K562 (cell line): ENCODE measurements at regions not wholly inside any gene's neighbourhood (a gene's known extent, or its start where the extent isn't known, plus 50 kb on each side); places are given as distances from the start of the nearest gene placed in this dataset.

Source experiments
- CBX1 ChIP-seq: sonication (generic); IDR thresholded peaks from 2 replicates; pipeline ENCODE4 v1.6.1; 2016; ENCODE audit warnings: antibody characterized with exemption, low read depth, mild to moderate bottlenecking
- EP300 ChIP-seq: IDR thresholded peaks from 2 replicates; pipeline ENCODE4 v1.6.1; 2012; ENCODE audit warnings: low read length, improper control_type of control experiment
- MTA2 ChIP-seq: fragments of 450-650 bp; IDR thresholded peaks from 2 replicates; pipeline ENCODE4 v1.6.1; 2016; ENCODE audit warnings: low read depth
- TOE1 ChIP-seq, 2 experiments: fragments of 450-650 bp in 1 of 2; sonication (generic) in 1 of 2; formaldehyde crosslinking in 1 of 2; IDR thresholded peaks; 2 replicates each; pipeline versions ENCODE4 v1.7.1 to v1.8.0; 2016 to 2022; ENCODE audit warnings: borderline replicate concordance in 2 of 2, mild to moderate bottlenecking in 2 of 2, antibody characterized with exemption in 1 of 2, inconsistent platforms in 1 of 2, low read depth in 1 of 2, missing genetic modification reagents in 1 of 2, moderate library complexity in 1 of 2
- TF ChIP-seq, protein P1 (sequence below): fragments of 250-450 bp; sonication (Bioruptor Pico); IDR thresholded peaks from 2 replicates; pipeline ENCODE4 v1.5.0; 2020; ENCODE audit warnings: mild to moderate bottlenecking, borderline replicate concordance
- TF ChIP-seq, protein P2 (sequence below): IDR thresholded peaks from 2 replicates; pipeline ENCODE4 v1.6.1; 2016; ENCODE audit warnings: missing genetic modification characterization, missing compliant biosample characterization

DNA sequence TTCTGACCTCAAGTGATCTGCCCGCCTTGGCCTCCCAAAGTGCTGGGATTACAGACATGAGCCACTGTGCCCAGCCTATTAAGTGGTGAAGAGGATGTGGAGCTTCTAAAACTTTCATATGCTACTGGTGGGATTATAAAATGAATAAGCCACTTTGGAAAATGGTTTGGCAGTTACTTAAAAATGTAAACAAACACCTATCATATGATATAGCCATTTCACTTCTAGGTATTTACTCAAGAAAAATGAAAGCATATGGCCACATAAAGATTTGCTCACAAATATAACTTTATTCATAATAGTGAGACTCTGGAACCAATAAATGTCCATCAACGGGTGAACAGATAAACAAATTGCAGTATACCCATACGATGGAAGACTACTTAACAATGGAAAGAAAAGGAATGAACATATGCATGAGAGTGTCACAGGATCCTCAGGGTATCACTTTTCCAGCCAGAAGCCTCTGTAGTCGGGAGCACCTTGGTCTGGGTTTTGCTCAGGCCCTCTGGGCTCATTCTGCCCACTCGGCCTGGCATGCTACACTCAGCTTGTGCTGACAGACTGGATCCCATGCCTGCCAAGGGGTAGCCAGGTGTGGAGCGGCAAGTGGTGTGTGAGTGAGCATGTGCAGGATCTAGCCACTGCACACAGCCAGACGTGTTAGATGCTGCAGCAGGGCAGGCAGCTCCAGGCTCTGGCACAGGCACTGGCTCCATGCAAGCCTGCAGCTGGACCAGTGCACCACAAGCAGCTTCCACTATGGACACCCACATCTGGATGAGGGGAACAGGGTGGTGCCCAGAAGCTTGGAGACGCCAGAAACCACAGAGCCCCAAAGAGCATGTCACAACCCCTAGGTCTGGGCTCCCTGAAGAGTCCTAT lies 213.2 kb upstream of the DIO3 start:
- TF ChIP-seq MTA2, result no peak
- no peak for TF ChIP-seq CBX1
- TF ChIP-seq TOE1 (IDR thresholded peaks at IDR 0.05; ENCODE audit: borderline replicate concordance), result no peak
- TF ChIP-seq TOE1 (CRISPR knock-in tag; IDR thresholded peaks at IDR 0.05; ENCODE audit: borderline replicate concordance, low read depth), result no peak
- TF ChIP-seq, protein P1, sequence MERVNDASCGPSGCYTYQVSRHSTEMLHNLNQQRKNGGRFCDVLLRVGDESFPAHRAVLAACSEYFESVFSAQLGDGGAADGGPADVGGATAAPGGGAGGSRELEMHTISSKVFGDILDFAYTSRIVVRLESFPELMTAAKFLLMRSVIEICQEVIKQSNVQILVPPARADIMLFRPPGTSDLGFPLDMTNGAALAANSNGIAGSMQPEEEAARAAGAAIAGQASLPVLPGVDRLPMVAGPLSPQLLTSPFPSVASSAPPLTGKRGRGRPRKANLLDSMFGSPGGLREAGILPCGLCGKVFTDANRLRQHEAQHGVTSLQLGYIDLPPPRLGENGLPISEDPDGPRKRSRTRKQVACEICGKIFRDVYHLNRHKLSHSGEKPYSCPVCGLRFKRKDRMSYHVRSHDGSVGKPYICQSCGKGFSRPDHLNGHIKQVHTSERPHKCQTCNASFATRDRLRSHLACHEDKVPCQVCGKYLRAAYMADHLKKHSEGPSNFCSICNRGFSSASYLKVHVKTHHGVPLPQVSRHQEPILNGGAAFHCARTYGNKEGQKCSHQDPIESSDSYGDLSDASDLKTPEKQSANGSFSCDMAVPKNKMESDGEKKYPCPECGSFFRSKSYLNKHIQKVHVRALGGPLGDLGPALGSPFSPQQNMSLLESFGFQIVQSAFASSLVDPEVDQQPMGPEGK (CRISPR knock-in tag), result no peak
- TF ChIP-seq EP300, result no peak
- TF ChIP-seq, protein P2, sequence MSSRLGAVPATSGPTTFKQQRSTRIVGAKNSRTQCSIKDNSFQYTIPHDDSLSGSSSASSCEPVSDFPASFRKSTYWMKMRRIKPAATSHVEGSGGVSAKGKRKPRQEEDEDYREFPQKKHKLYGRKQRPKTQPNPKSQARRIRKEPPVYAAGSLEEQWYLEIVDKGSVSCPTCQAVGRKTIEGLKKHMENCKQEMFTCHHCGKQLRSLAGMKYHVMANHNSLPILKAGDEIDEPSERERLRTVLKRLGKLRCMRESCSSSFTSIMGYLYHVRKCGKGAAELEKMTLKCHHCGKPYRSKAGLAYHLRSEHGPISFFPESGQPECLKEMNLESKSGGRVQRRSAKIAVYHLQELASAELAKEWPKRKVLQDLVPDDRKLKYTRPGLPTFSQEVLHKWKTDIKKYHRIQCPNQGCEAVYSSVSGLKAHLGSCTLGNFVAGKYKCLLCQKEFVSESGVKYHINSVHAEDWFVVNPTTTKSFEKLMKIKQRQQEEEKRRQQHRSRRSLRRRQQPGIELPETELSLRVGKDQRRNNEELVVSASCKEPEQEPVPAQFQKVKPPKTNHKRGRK (tag), result no peak
